ENCODE measurements at regions not wholly inside any gene's neighbourhood (a gene's known extent, or its start where the extent isn't known, plus 50 kb on each side); places are given as distances from the start of the nearest gene placed in this dataset.
"Not testable (repeated sequence)": the region's sequence is repeated elsewhere in the genome, so short reads cannot be mapped to it uniquely, and the experiment has no call there.

- TF ChIP-seq CTCF (IDR thresholded peaks at IDR 0.05): no peak
- no peak overlapping the region for H3K27ac ChIP-seq
- no peaks in the 10 kb centered on the region for H3K36me3 ChIP-seq (ENCODE audit: control insufficient read depth, insufficient read depth, low read length)
- H3K4me2 ChIP-seq (ENCODE audit: low read length): no peak overlapping the region
- H3K4me3 ChIP-seq (ENCODE audit: low read depth, low read length): no peak overlapping the region
- H3K4me1 ChIP-seq: no peaks in the 10 kb centered on the region
- no peaks in the 10 kb centered on the region for H3K27me3 ChIP-seq (ENCODE audit: control insufficient read depth, insufficient read depth, low read length)
- no peak overlapping the region for H2AFZ ChIP-seq
- H3K9ac ChIP-seq: no peak overlapping the region
- no peaks in the 10 kb centered on the region for H3K79me2 ChIP-seq
- H3K9me3 ChIP-seq (ENCODE audit: control insufficient read depth, low read length): no peaks in the 10 kb centered on the region
These were observed 300.8 kb downstream of the PCDH7 start for GRCh38 chr4:31021008-31021407.

GRCh38 chr4:31022702-31023101 lies 302.5 kb downstream of the PCDH7 start:
- TF ChIP-seq CTCF (IDR thresholded peaks at IDR 0.05): no peak
- H3K4me1 ChIP-seq: no peaks in the 10 kb centered on the region
- no peak overlapping the region for H3K4me3 ChIP-seq (ENCODE audit: low read depth, low read length)

GRCh38 chr4:31023109-31023508 lies 302.9 kb downstream of the PCDH7 start:
- H3K9me3 ChIP-seq (ENCODE audit: control insufficient read depth, low read length): no peaks in the 10 kb centered on the region
- no peak overlapping the region for H3K4me2 ChIP-seq (ENCODE audit: low read length)
- no peak for TF ChIP-seq CTCF (IDR thresholded peaks at IDR 0.05)
- no peaks in the 10 kb centered on the region for H3K4me1 ChIP-seq
- no peak overlapping the region for H3K4me3 ChIP-seq (ENCODE audit: low read depth, low read length)
- no peak overlapping the region for H3K27ac ChIP-seq
- no peaks in the 10 kb centered on the region for H3K27me3 ChIP-seq (ENCODE audit: control insufficient read depth, insufficient read depth, low read length)
- H3K79me2 ChIP-seq: no peaks in the 10 kb centered on the region
- no peaks in the 10 kb centered on the region for H3K36me3 ChIP-seq (ENCODE audit: control insufficient read depth, insufficient read depth, low read length)
- H3K9ac ChIP-seq: no peak overlapping the region
- H2AFZ ChIP-seq: no peak overlapping the region

More at GRCh38 chr4:31022702-31023101, 302.5 kb downstream of the PCDH7 start:
- Histone ChIP-seq H3K36me3 (ENCODE audit: control insufficient read depth, insufficient read depth, low read length) (no peaks in the 10 kb centered on the region), H3K4me2 (ENCODE audit: low read length) (no peak overlapping the region), H2AFZ (no peak overlapping the region), H3K27me3 (ENCODE audit: control insufficient read depth, insufficient read depth, low read length) (no peaks in the 10 kb centered on the region), H3K79me2 (no peaks in the 10 kb centered on the region), H3K9ac (no peak overlapping the region), H3K9me3 (ENCODE audit: control insufficient read depth, low read length) (no peaks in the 10 kb centered on the region), H3K27ac (no peak overlapping the region)

GRCh38 chr4:31023742-31024141 lies 303.6 kb downstream of the PCDH7 start:
- Histone ChIP-seq H3K4me3 (ENCODE audit: low read depth, low read length) (no peak overlapping the region), H3K9me3 (ENCODE audit: control insufficient read depth, low read length) (no peaks in the 10 kb centered on the region), H2AFZ (no peak overlapping the region), H3K9ac (no peak overlapping the region), H3K27ac (no peak overlapping the region), H3K27me3 (ENCODE audit: control insufficient read depth, insufficient read depth, low read length) (no peaks in the 10 kb centered on the region), H3K79me2 (no peaks in the 10 kb centered on the region), H3K4me2 (ENCODE audit: low read length) (peak overlapping the region; percentile 23), H3K36me3 (ENCODE audit: control insufficient read depth, insufficient read depth, low read length) (no peaks in the 10 kb centered on the region), H3K4me1 (no peaks in the 10 kb centered on the region)
- TF ChIP-seq CTCF (IDR thresholded peaks at IDR 0.05): no peak

- not testable (repeated sequence) for H3K9ac ChIP-seq; H3K27me3 ChIP-seq (ENCODE audit: control insufficient read depth, insufficient read depth, low read length); H3K4me3 ChIP-seq (ENCODE audit: low read depth, low read length); H2AFZ ChIP-seq; H3K36me3 ChIP-seq (ENCODE audit: control insufficient read depth, insufficient read depth, low read length); H3K4me2 ChIP-seq (ENCODE audit: low read length); H3K79me2 ChIP-seq; H3K4me1 ChIP-seq; H3K9me3 ChIP-seq (ENCODE audit: control insufficient read depth, low read length); H3K27ac ChIP-seq
These were observed 304.6 kb downstream of the PCDH7 start for GRCh38 chr4:31024781-31025180.
